ENCODE measurements at regions not wholly inside any gene's neighbourhood (a gene's known extent, or its start where the extent isn't known, plus 50 kb on each side); places are given as distances from the start of the nearest gene placed in this dataset.
"Not testable (repeated sequence)": the region's sequence is repeated elsewhere in the genome, so short reads cannot be mapped to it uniquely, and the experiment has no call there.

DNA sequence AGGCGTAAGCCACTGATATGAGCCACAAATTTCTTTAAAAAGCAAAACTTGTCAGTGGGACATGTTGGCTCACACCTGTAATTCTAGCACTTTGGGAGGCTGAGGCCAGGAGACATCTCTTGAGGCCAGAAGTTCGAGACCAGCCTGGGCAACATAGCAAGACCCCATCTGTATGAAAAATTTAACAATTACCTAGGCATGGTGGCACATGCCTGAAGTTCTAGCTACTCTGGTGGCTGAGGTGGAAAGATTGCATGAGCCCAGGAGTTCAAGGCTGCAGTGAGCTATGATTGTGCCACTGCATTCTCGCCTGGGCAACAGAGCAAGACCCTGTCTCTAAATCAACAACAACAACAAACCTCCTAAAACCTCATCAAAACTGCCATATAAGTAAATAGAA is 147.6 kb upstream of the BARHL2 start:
- no peak for DNase-seq

- no peak for DNase-seq
Observed at GRCh38 chr1:90862782-90863181, 145.7 kb upstream of the BARHL2 start.

DNA sequence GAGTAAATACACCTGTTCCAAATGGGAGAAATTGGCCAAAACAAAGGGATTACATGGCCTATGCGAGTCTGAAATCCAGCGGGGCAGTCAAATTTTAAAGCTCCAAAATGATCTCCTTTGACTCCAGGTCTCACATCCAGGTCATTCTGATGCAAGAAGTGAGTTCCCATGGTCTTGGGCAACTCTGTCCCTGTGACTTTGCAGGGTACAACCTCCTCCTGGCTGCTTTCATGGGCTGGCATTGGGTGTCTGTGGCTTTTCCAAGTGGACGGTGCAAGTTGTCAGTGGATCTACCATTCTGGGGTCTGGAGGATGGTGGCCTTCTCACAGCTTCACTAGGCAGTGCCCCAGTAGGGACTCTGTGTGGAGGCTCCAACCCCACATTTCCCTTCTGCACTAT is 144.3 kb upstream of the BARHL2 start:
- DNase-seq, result not testable (repeated sequence)

DNA sequence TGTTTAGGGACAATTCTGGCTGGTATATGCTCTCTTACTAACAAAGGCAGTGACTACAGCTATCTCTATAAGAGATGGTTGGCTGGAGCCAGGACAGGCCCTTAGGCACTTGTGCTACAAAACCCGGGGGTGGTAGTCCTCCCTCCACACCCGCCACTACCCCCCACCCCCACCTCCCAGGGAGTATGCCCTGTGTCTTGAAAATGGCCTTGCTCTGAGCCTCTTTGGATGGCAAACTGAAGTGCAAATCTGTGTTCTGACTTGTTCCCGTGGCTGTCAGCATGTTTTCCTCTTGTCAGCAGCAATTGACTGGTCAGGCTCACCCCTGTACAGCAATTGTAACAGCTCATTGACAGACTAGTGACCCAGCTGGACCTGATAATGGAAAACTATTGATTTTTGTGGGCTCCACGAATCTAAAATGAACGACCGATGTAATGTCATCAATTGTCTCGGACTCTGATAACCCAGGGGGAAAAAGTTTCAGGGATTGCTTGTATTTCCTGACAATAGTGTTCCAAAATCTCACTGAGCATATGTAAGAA is 139.4 kb upstream of the BARHL2 start:
- DNase-seq, result no peak

- no peak for DNase-seq
Observed at GRCh38 chr1:90854397-90854924, 137.4 kb upstream of the BARHL2 start.

- no peak for DNase-seq
Observed at GRCh38 chr1:90851711-90852050, 134.6 kb upstream of the BARHL2 start.

DNA sequence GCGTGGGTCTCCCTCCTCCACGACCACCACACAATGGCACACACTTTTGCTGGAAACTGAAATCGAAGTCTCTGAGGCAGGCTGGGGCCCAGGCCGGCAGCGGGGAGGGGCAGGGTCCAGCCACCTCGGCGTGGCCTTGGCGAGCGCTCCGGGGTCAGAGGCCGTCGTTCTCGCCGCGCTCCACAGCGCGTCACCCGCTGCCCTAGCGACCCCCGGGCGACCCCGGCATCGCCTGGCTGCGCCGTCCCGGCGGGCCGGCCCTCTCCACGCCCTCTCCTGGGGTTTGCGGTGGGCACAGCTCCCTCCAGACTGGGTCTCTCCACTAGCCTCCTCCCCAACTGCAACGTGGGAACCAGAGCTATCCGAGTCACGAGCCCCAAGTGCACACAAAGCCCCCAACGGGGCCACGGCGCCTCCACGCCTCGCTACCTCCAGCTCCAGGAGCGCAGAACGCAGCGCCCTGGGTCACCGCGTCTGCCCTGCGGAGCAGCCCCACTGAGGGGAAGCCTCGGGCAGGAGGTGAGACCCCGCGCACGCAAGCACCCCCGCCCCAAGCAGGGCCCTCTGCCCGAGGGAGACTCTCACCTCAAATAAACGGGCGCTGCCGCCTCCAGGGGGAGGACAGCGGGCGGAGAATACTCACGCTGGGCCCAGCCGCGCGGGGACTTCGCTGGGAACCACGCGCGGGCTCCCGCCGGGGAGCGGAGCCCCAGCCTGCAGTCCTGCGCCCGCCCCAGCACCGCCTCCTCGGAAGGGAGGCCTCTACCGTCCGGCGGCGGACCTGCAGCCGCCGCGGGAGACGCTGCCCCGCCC is 134.0 kb upstream of the BARHL2 start:
- peak; percentile 85 for DNase-seq

GRCh38 chr1:90850181-90850897 is 133.2 kb upstream of the BARHL2 start:
- peak; percentile 20 for DNase-seq

- no peak for DNase-seq
Observed at GRCh38 chr1:90841473-90841872, 124.4 kb upstream of the BARHL2 start.

GRCh38 chr1:90840352-90840751 is 123.2 kb upstream of the BARHL2 start:
- no peak for DNase-seq

DNA sequence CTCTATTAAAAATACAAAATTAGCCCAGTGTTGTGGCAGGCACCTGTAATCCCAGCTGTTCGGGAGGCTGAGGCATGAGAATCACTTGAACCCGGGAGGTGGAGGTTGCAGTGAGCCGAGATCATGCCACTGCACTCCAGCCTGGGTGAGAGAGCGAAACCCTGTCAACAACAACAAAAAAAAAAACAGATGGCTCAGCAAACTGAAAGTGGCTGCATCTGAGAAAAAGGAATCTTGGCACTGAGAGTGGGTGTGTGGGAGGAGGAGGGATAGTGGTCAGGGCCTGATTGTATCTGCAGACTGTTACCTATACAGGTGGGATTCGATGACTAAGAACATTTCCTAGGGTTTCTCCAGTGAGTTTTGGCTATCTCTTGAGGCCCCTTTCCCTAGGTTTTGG is 122.2 kb upstream of the BARHL2 start:
- no peak for DNase-seq

GRCh38 chr1:90838720-90839119 is 121.6 kb upstream of the BARHL2 start:
- DNase-seq, result no peak

- DNase-seq, result no peak
Observed at GRCh38 chr1:90837420-90837819, 120.3 kb upstream of the BARHL2 start.

- no peak for DNase-seq
Observed at GRCh38 chr1:90836345-90836679, 119.2 kb upstream of the BARHL2 start.

- no peak for DNase-seq
Observed at GRCh38 chr1:90835661-90836344, 118.7 kb upstream of the BARHL2 start.

DNA sequence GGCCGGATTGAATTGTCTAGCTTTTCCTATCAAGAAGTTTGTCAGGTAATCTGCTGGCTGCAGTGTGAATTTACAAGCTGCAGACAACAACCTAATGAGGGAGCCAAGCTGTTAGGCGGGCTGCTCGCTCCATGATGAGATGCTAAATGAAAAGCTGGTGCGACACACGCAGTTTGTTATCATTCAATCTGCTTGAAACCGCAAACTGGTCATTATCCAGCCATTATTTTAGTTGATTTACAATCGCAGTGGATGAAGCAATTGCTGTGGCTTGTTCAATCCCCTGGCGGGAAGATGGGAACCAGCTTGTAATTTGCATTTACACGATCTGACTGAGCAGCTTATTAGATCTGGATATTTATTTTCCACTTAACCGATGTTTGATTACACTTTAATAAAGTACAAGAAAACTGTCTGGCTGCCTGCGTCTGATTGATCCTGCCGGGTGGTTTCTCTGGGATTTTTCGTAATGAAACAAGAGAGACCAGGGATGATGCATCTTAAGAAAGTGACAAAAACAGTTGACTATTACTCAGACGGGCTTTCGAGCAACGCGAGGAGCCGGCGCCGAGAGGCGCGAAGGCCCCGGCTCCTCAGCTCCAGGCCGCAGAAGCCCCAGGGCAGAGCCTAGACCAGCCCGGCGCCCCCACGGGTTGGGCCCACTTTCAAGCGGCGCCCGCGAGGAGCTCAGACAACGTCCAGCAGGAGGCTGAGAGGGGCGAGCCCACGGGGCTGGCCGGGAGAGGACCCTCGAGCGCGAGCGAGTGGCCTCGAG is 118.0 kb upstream of the BARHL2 start:
- no peak for DNase-seq

- DNase-seq, result no peak
Observed at GRCh38 chr1:90834354-90834885, 117.3 kb upstream of the BARHL2 start.

DNA sequence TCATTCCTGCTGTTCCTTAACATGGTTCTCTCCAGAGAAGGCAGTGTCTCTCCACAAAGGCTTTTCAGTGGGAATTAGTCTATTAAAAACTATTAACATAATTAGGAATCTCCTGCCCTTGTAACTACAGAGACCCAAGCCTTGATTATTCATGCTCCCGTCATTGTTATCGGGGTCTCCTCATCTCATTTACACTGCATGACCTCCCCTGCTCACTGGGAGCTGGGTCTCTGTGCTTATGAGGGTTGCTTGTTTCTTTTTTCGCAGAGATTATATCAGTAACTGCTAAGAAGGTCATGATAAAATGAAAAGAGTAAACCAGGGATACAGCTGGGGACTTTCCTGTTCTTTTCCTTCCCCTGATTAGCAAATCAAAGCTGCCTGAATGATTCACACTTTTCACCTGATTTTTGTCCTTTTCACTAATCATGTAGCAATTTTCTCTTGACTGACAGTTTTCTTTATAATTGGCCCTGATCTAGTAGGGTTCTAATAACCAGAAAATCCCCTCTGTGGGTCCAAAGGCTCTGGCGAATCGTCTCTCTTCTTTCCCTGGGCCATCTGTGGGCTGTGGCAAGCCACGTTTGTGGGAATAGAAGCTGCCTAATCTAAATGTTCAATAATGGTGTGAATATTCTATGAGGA is 116.5 kb upstream of the BARHL2 start:
- DNase-seq, result no peak

DNA sequence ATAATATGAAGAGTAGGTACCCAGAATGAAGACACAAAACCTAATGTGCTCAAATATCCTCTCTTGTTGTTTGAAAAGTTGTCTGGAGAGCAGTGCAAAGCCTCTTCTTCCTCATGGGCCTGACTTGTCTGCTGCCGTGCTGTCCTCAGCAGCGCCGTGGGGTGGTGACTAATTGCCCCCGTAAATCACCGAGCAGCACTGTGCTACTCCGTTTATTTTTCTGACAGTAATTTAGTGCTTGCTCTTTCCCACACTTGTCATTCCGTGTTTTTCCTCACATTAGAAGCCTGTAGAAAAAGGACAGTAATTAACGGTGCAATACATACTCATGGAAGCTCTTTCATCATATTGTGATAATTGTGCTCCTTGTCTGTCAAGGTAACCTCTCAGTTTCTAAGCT is 114.8 kb upstream of the BARHL2 start:
- DNase-seq, result no peak

DNA sequence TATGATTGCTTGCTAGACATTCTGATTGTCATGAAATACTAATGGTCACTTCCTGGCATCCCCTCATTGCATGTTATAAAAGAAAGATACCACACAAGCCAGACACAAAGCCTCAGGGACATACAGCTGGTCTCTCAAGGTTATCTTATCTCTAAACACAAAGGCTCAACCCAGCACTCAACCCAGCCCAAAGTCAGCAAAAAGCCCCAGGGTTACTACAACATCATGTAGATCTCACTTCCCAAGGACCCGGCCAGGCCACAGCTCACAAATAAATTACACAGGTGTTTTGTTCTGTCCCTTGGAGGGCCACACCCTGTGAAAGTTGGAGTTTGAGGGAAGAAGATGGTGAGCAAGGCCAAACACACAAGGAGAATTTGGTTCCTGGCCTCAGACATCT is 109.7 kb upstream of the BARHL2 start:
- no peak for DNase-seq

DNA sequence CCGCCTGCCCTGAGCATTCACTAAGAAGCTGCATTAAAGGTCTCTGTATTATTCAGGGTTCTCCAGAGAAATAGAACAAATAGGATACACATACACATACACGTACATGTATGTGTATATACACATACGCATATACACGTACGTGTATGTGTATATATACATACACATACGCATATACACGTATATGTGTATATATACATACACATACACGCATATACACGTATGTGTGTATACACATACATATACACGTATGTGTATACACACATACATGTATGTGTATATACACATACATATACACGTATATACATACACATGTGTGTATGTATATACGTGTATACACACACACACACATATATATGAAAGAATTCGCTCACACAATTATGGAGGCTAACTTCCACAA is 108.9 kb upstream of the BARHL2 start:
- no peak for DNase-seq

GRCh38 chr1:90824551-90824950 is 107.4 kb upstream of the BARHL2 start:
- no peak for DNase-seq
